22Rv1 (cell line): ENCODE measurements at regions not wholly inside any gene's neighbourhood (a gene's known extent, or its start where the extent isn't known, plus 50 kb on each side); places are given as distances from the start of the nearest gene placed in this dataset.

Source experiments
- ZFX ChIP-seq: fragments of 450-650 bp; IDR thresholded peaks from 2 replicates; pipeline ENCODE4 v1.6.1; 2017; ENCODE audit warnings: antibody characterized with exemption, borderline replicate concordance
- TF ChIP-seq, protein P1 (sequence below): fragments of 450-650 bp; IDR thresholded peaks from 2 replicates; pipeline ENCODE4 v1.5.1; 2017; ENCODE audit warnings: mild to moderate bottlenecking

DNA sequence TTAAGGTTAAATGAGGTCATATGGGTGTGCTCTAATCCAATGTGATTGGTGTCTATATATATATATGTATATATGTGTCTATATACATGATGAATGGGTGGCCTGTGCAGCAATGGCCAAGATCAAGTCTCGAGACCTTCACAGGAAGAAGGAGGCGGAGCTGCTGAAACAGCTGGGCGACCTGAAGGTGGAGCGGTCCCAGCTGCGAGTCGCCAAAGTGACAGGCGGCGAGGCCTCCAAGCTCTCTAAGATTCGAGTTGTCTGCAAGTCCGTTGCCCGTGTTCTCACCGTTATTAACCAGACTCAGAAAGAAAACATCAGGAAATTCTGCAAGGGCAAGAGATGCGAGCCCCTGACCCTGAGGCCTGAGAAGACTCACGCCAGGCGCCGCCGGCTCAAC, 109.8 kb downstream of the EFNB2 start:
- TF ChIP-seq, protein P1, sequence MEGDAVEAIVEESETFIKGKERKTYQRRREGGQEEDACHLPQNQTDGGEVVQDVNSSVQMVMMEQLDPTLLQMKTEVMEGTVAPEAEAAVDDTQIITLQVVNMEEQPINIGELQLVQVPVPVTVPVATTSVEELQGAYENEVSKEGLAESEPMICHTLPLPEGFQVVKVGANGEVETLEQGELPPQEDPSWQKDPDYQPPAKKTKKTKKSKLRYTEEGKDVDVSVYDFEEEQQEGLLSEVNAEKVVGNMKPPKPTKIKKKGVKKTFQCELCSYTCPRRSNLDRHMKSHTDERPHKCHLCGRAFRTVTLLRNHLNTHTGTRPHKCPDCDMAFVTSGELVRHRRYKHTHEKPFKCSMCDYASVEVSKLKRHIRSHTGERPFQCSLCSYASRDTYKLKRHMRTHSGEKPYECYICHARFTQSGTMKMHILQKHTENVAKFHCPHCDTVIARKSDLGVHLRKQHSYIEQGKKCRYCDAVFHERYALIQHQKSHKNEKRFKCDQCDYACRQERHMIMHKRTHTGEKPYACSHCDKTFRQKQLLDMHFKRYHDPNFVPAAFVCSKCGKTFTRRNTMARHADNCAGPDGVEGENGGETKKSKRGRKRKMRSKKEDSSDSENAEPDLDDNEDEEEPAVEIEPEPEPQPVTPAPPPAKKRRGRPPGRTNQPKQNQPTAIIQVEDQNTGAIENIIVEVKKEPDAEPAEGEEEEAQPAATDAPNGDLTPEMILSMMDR, result no peak
- TF ChIP-seq ZFX, result no peak
